T1000 (cell line): ENCODE measurements at regions not wholly inside any gene's neighbourhood (a gene's known extent, or its start where the extent isn't known, plus 50 kb on each side); places are given as distances from the start of the nearest gene placed in this dataset.
A peak's percentile ranks its signal among the peaks of the same experiment; 100 is the strongest.

ENCODE experiments used
- DNase-seq: peaks from one replicate; lab custom pipeline; 2025; ENCODE audit warnings: mixed read lengths; lab: John Stamatoyannopoulos, UW

GRCh38 chr2:12083713-12084419 lies 337.4 kb downstream of the LPIN1 start:
- DNase-seq, result no peak

- no peak for DNase-seq
Observed at GRCh38 chr2:12087175-12087574, 340.7 kb downstream of the LPIN1 start.

- DNase-seq, result peak; percentile 13
Observed at GRCh38 chr2:12087671-12088380, 341.4 kb downstream of the LPIN1 start.

GRCh38 chr2:12089001-12089400 lies 342.6 kb downstream of the LPIN1 start:
- DNase-seq, result no peak

GRCh38 chr2:12089496-12089895 lies 343.1 kb downstream of the LPIN1 start:
- no peak for DNase-seq

- no peak for DNase-seq
Observed at GRCh38 chr2:12090072-12090471, 343.6 kb downstream of the LPIN1 start.

- DNase-seq, result no peak
Observed at GRCh38 chr2:12090590-12090989, 344.2 kb downstream of the LPIN1 start.

GRCh38 chr2:12091201-12091806 lies 344.9 kb downstream of the LPIN1 start:
- DNase-seq, result no peak

- DNase-seq, result no peak
Observed at GRCh38 chr2:12094134-12094533, 347.7 kb downstream of the LPIN1 start.

GRCh38 chr2:12096051-12096787 lies 349.8 kb downstream of the LPIN1 start:
- DNase-seq, result no peak

GRCh38 chr2:12096788-12097449 lies 350.5 kb downstream of the LPIN1 start:
- no peak for DNase-seq

- no peak for DNase-seq
Observed at GRCh38 chr2:12097859-12098258, 351.4 kb downstream of the LPIN1 start.

- DNase-seq, result no peak
Observed at GRCh38 chr2:12099374-12099773, 352.9 kb downstream of the LPIN1 start.

- no peak for DNase-seq
Observed at GRCh38 chr2:12102679-12103078, 356.2 kb downstream of the LPIN1 start.

GRCh38 chr2:12105180-12105579 lies 358.7 kb downstream of the LPIN1 start:
- no peak for DNase-seq

- DNase-seq, result peak; percentile 88
Observed at GRCh38 chr2:12106440-12107080, 360.1 kb downstream of the LPIN1 start.

GRCh38 chr2:12107321-12107720 lies 360.9 kb downstream of the LPIN1 start:
- no peak for DNase-seq

- no peak for DNase-seq
Observed at GRCh38 chr2:12107939-12108338, 361.5 kb downstream of the LPIN1 start.

- DNase-seq, result no peak
Observed at GRCh38 chr2:12109363-12110017, 363.1 kb downstream of the LPIN1 start.

- no peak for DNase-seq
Observed at GRCh38 chr2:12110074-12110473, 363.6 kb downstream of the LPIN1 start.

GRCh38 chr2:12110481-12110880 lies 364.0 kb downstream of the LPIN1 start:
- no peak for DNase-seq
